NCI-H446 treated with DMSO at 0.1 percent for 48 hours (cell line): ENCODE measurements at regions not wholly inside any gene's neighbourhood (a gene's known extent, or its start where the extent isn't known, plus 50 kb on each side); places are given as distances from the start of the nearest gene placed in this dataset.

ENCODE experiments used
- DNase-seq: peaks from one replicate; lab custom pipeline; 2025; lab: John Stamatoyannopoulos, UW

- no peak for DNase-seq
Observed at GRCh38 chr6:43847741-43848630, 78.0 kb downstream of the VEGFA start.

- DNase-seq = no peak
Observed at GRCh38 chr6:43846556-43846955, 76.5 kb downstream of the VEGFA start.

- no peak for DNase-seq
Observed at GRCh38 chr6:43845646-43846045, 75.6 kb downstream of the VEGFA start.

- DNase-seq = no peak
Observed at GRCh38 chr6:43843669-43844171, 73.7 kb downstream of the VEGFA start.

GRCh38 chr6:43843097-43843645, 73.2 kb downstream of the VEGFA start:
- DNase-seq = no peak

GRCh38 chr6:43842231-43842794, 72.3 kb downstream of the VEGFA start:
- DNase-seq = no peak

- DNase-seq = no peak
Observed at GRCh38 chr6:43840490-43841218, 70.6 kb downstream of the VEGFA start.

GRCh38 chr6:43838276-43839036, 68.4 kb downstream of the VEGFA start:
- DNase-seq = no peak

- no peak for DNase-seq
Observed at GRCh38 chr6:43837507-43837906, 67.5 kb downstream of the VEGFA start.

GRCh38 chr6:43836507-43837240, 66.7 kb downstream of the VEGFA start:
- DNase-seq = no peak
